NB4 (cell line): ENCODE measurements at regions not wholly inside any gene's neighbourhood (a gene's known extent, or its start where the extent isn't known, plus 50 kb on each side); places are given as distances from the start of the nearest gene placed in this dataset.

Experiments
- DNase-seq: peaks from one replicate; pipeline ENCODE4 v3.0.0; 2010; ENCODE audit warnings: low read depth
- H3K4me3 ChIP-seq: one replicate; pipeline ENCODE4 v1.5.1; 2011; ENCODE audit warnings: mild to moderate bottlenecking, low read depth, low read length, moderate library complexity
- CTCF ChIP-seq: IDR thresholded peaks from one replicate; pipeline ENCODE4 v1.5.1; 2012; ENCODE audit warnings: low read depth, low read length
- MAX ChIP-seq: IDR thresholded peaks from 2 replicates; pipeline ENCODE4 v1.6.1; 2011; ENCODE audit warnings: low read depth, low read length
- MYC ChIP-seq: IDR thresholded peaks from 2 replicates; pipeline ENCODE4 v1.6.1; 2011; ENCODE audit warnings: low read depth, low read length
- POLR2A ChIP-seq: IDR thresholded peaks from 2 replicates; pipeline ENCODE4 v1.6.1; 2011; ENCODE audit warnings: mild to moderate bottlenecking; ENCODE audit not compliant: insufficient read length; ENCODE audit errors: extremely low read depth

GRCh38 chr2:52308156-52308555, 1276.2 kb upstream of the NRXN1 start:
- no peak overlapping the region for H3K4me3 ChIP-seq
- no peak for DNase-seq
- TF ChIP-seq CTCF = no peak
- no peak for TF ChIP-seq MAX
- no peak for TF ChIP-seq MYC
- no peak for TF ChIP-seq POLR2A

DNA sequence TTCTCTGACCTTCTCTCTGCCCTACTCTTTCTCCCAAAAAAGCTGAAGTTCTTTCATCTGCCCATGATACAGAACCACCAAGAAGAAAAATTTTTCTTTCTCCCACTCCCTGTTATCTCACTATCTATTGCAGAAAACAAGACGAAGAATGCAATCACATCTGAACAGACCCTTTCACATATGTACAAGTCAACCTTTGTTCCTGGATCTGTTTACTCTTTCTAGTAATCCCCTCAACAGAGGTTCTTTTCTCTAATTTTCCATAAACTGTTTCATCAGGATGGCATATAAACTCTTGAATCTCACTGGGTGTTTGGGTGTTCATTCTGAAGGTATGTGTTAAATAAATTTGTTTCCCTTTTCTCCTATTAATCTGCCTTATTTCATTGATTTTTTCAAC, 1262.7 kb upstream of the NRXN1 start:
- H3K4me3 ChIP-seq = no peak overlapping the region
- DNase-seq = no peak
- TF ChIP-seq MAX (no peak), MYC (no peak), CTCF (no peak), POLR2A (no peak)

DNA sequence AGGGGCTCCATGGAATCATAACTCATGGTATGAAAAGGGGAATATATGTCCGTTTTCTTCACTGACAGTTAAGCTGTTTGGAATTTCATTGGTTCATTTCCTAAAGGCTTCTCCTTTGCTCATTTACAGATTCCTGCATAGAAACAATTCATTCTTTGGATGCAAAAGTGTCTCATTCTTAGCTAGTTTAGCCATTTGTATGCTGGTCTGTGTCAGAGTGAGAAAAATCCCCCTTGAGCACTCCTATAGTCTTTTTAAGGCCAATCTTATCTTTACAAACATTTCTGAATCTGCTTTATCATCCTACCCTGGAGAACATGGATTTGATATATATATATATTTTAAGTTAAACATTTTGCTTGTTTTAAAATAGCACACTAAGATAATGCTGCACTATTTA, 1260.9 kb upstream of the NRXN1 start:
- DNase-seq = no peak
- no peak for TF ChIP-seq CTCF
- TF ChIP-seq POLR2A = no peak
- no peak for TF ChIP-seq MYC
- TF ChIP-seq MAX = no peak
- H3K4me3 ChIP-seq = no peak overlapping the region

GRCh38 chr2:52289741-52290140, 1257.8 kb upstream of the NRXN1 start:
- no peak for DNase-seq
- TF ChIP-seq MYC (no peak), MAX (no peak), POLR2A (no peak), CTCF (no peak)

DNA sequence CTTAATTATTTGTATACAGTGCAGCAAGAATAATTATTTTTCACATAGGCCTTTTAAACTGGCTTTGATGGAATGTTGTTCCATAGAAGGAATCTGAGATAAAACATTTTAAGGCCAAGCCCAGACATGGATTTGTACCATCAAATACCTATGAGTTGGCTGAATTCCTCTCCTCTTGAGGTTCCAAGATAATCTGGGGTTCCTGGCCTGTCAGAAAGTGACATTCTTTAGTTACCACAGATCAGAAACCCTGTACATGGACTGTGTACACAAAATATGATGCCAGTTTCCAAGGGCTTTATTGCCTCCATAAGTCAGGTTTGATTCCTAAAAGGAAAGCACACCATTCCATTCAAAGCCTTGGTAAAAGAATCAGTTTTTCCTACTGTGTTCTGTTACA, 1256.7 kb upstream of the NRXN1 start:
- TF ChIP-seq CTCF (no peak), MYC (no peak), MAX (no peak), POLR2A (no peak)
- H3K4me3 ChIP-seq = no peak overlapping the region
- no peak for DNase-seq

More at GRCh38 chr2:52289741-52290140, 1257.8 kb upstream of the NRXN1 start:
- H3K4me3 ChIP-seq = no peak overlapping the region
